ENCODE measurements at regions not wholly inside any gene's neighbourhood (a gene's known extent, or its start where the extent isn't known, plus 50 kb on each side); places are given as distances from the start of the nearest gene placed in this dataset.

DNA sequence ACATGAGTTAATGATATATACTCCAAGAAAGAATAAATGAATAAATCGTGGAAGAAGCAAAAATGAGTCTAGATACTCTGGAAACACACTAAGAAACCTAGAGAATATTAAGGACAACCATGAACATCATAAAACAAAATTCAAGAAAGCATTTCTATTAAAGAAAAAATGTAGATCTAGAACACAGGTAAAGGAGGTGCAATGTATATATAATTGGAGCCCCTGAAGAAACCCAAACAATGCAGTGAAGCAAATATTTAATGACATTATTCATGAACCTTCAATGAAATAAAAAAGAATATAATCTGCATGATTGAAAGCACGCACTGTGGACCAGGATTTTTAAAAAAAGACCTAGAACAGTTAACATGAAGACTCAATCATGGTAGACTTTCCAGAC, 150.1 kb downstream of the ATPSCKMT start:
- no peaks in the 10 kb centered on the region; the same call in none of the 2 replicates for H3K9me3 ChIP-seq (ENCODE audit: control insufficient read depth, insufficient read depth, low read depth, low read length)
- no peaks in the 10 kb centered on the region for H3K36me3 ChIP-seq (ENCODE audit: control insufficient read depth in 2 of 2, insufficient read depth in 1 of 2, low read length in 2 of 2)
- ChIA-PET POLR2A (no interaction called here), CTCF (interaction anchor here (1.0 kb wide), 1 partner anchor 8 kb away, joined by 3 read pairs; no protein-coding TSS in a partner anchor)
- TF ChIP-seq ZNF146 (tag by site-specific recombination; IDR thresholded peaks at IDR 0.05): no peak
- peak; percentile 53 for TF ChIP-seq ZNF510 (tag by site-specific recombination; IDR thresholded peaks at IDR 0.05; ENCODE audit: insufficient replicate concordance)
- no peak for TF ChIP-seq ZNF837 (tag by site-specific recombination; IDR thresholded peaks at IDR 0.05)
- TF ChIP-seq ZSCAN23 (tag by site-specific recombination; IDR thresholded peaks at IDR 0.05): no peak
- no peak for TF ChIP-seq ZNF169 (tag by site-specific recombination; IDR thresholded peaks at IDR 0.05)
- no peak for TF ChIP-seq ZNF830 (tag by site-specific recombination; IDR thresholded peaks at IDR 0.05; ENCODE audit: low read depth)
- TF ChIP-seq ZNF133 (tag by site-specific recombination; IDR thresholded peaks at IDR 0.05): peak; percentile 87
- TF ChIP-seq, protein P1, sequence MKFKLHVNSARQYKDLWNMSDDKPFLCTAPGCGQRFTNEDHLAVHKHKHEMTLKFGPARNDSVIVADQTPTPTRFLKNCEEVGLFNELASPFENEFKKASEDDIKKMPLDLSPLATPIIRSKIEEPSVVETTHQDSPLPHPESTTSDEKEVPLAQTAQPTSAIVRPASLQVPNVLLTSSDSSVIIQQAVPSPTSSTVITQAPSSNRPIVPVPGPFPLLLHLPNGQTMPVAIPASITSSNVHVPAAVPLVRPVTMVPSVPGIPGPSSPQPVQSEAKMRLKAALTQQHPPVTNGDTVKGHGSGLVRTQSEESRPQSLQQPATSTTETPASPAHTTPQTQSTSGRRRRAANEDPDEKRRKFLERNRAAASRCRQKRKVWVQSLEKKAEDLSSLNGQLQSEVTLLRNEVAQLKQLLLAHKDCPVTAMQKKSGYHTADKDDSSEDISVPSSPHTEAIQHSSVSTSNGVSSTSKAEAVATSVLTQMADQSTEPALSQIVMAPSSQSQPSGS (tag by site-specific recombination; IDR thresholded peaks at IDR 0.05; ENCODE audit: low read depth): 0 out of 2 replicates have a peak, but pooled peaks have one; percentile 29
- TF ChIP-seq OVOL3 (tag by site-specific recombination; IDR thresholded peaks at IDR 0.05): no peak
- no peak for TF ChIP-seq ZNF785 (tag by site-specific recombination; IDR thresholded peaks at IDR 0.05)
- H3K4me3 ChIP-seq (ENCODE audit: low read depth, low read length): no peak overlapping the region
- H3K4me1 ChIP-seq (ENCODE audit: control insufficient read depth, insufficient read depth, low read length): no peaks in the 10 kb centered on the region
- no peak overlapping the region for H3K27ac ChIP-seq (ENCODE audit: extremely low read depth, low read depth, low read length)

DNA sequence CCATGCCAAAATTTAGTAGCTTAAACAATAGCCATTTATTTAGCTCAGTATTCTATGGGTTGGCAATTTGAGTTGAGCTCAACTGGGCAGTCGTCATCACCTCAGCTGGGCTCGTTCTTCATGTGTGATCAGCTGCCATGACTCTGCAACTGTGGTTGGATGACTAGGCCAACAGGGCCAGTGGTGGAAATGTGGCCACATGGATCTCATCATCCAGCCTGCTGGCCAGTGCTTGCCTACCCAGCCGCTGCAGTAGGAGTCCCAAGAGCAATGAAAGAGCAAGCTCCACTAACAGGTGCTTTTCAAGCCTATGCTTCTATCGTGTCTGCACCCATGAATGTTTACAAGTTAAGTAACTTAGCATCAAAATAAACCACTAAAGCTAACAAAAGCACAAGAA, 158.0 kb downstream of the ATPSCKMT start:
- H3K9me3 ChIP-seq (ENCODE audit: control insufficient read depth, insufficient read depth, low read depth, low read length): no peaks in the 10 kb centered on the region; the same call in 1 of the 2 replicates
- no peaks in the 10 kb centered on the region for H3K4me1 ChIP-seq (ENCODE audit: control insufficient read depth, insufficient read depth, low read length)
- no peak overlapping the region for H3K4me3 ChIP-seq (ENCODE audit: low read depth, low read length)
- no peak for TF ChIP-seq ZNF596 (tag by site-specific recombination; IDR thresholded peaks at IDR 0.05)
- TF ChIP-seq, protein P2, sequence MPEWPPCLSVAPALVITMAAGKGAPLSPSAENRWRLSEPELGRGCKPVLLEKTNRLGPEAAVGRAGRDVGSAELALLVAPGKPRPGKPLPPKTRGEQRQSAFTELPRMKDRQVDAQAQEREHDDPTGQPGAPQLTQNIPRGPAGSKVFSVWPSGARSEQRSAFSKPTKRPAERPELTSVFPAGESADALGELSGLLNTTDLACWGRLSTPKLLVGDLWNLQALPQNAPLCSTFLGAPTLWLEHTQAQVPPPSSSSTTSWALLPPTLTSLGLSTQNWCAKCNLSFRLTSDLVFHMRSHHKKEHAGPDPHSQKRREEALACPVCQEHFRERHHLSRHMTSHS (tag by site-specific recombination; IDR thresholded peaks at IDR 0.05): no peak
- TF ChIP-seq GFI1B (tag by site-specific recombination; IDR thresholded peaks at IDR 0.05): no peak
- TF ChIP-seq ZNF292 (tag by site-specific recombination; IDR thresholded peaks at IDR 0.05; ENCODE audit: borderline replicate concordance, low read depth): no peak
- H3K36me3 ChIP-seq (ENCODE audit: control insufficient read depth in 2 of 2, insufficient read depth in 1 of 2, low read length in 2 of 2): no peaks in the 10 kb centered on the region
- H3K27ac ChIP-seq (ENCODE audit: extremely low read depth, low read depth, low read length): no peak overlapping the region
- ChIA-PET POLR2A (no interaction called here), CTCF (interaction anchor here (0.7 kb wide), 1 partner anchor 484 kb away, joined by 4 read pairs; no protein-coding TSS in a partner anchor)

DNA sequence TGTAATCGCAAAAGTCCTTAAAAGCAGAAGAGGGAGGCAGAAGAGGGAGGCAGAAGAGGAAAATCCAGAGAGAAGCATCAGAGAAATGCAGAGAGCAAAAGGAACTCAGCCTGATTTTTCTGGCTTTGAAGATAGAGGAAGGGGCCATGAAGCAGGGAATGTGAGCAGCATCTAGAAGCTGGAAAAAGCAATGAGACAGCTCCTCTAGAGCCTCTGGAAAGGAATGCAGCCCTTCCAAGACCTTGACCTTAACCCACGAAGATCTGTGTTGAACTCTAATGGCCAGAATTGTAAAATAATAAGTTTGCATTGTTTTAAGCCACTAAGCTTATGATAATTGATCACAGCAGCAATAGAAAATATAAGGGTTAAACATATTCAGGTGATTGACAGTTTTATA, 159.6 kb downstream of the ATPSCKMT start:
- Histone ChIP-seq H3K4me3 (ENCODE audit: low read depth, low read length) (no peak overlapping the region), H3K36me3 (ENCODE audit: control insufficient read depth in 2 of 2, insufficient read depth in 1 of 2, low read length in 2 of 2) (no peaks in the 10 kb centered on the region), H3K4me1 (ENCODE audit: control insufficient read depth, insufficient read depth, low read length) (no peaks in the 10 kb centered on the region), H3K9me3 (ENCODE audit: control insufficient read depth, insufficient read depth, low read depth, low read length) (no peaks in the 10 kb centered on the region; the same call in 1 of the 2 replicates), H3K27ac (ENCODE audit: extremely low read depth, low read depth, low read length) (no peak overlapping the region)
- POLR2A ChIA-PET: no interaction called here
- CTCF ChIA-PET: interaction anchor here (0.7 kb wide), 1 partner anchor 526 kb away, joined by 3 read pairs; no protein-coding TSS in a partner anchor
- TF ChIP-seq SALL2 (tag by site-specific recombination; IDR thresholded peaks at IDR 0.05; ENCODE audit: borderline replicate concordance) (no peak), ZNF548 (tag by site-specific recombination; IDR thresholded peaks at IDR 0.05) (no peak)

DNA sequence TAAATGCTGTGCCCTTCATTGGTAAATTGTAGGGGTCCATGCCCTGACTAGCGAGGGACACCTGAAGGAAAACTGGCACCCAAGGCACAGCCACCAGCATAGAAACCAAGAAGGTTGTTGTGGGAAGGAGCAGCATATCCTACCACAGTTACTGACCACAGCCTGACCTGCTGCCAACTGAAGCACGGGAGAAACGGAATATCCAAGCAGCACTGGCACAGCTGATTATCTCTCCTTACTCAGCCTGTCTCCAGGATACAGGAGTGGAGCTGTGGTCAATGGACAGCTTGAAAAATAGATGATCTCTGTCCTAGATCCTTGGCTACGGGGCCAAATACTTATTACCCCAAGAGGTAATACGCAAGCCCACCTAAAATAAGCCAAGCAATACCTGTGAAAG, 164.5 kb downstream of the ATPSCKMT start:
- Histone ChIP-seq H3K9me3 (ENCODE audit: control insufficient read depth, insufficient read depth, low read depth, low read length) (no peaks in the 10 kb centered on the region; the same call in 1 of the 2 replicates), H3K27ac (ENCODE audit: extremely low read depth, low read depth, low read length) (no peak overlapping the region), H3K4me1 (ENCODE audit: control insufficient read depth, insufficient read depth, low read length) (no peaks in the 10 kb centered on the region), H3K36me3 (ENCODE audit: control insufficient read depth in 2 of 2, insufficient read depth in 1 of 2, low read length in 2 of 2) (no peaks in the 10 kb centered on the region), H3K4me3 (ENCODE audit: low read depth, low read length) (no peak overlapping the region)
- ChIA-PET POLR2A (no interaction called here), CTCF (no interaction called here)
- TF ChIP-seq ZNF175 (tag by site-specific recombination; IDR thresholded peaks at IDR 0.05): no peak
- no peak for TF ChIP-seq ZNF792 (tag by site-specific recombination; IDR thresholded peaks at IDR 0.05)
- no peak for TF ChIP-seq GFI1B (tag by site-specific recombination; IDR thresholded peaks at IDR 0.05)
- TF ChIP-seq, protein P3, sequence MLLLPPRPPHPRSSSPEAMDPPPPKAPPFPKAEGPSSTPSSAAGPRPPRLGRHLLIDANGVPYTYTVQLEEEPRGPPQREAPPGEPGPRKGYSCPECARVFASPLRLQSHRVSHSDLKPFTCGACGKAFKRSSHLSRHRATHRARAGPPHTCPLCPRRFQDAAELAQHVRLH (tag by site-specific recombination; IDR thresholded peaks at IDR 0.05): no peak
- TF ChIP-seq, protein P4, sequence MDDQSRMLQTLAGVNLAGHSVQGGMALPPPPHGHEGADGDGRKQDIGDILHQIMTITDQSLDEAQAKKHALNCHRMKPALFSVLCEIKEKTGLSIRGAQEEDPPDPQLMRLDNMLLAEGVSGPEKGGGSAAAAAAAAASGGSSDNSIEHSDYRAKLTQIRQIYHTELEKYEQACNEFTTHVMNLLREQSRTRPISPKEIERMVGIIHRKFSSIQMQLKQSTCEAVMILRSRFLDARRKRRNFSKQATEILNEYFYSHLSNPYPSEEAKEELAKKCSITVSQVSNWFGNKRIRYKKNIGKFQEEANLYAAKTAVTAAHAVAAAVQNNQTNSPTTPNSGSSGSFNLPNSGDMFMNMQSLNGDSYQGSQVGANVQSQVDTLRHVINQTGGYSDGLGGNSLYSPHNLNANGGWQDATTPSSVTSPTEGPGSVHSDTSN (CRISPR knock-in tag; IDR thresholded peaks at IDR 0.05): no peak
- no peak for TF ChIP-seq ZNF585B (tag by site-specific recombination; IDR thresholded peaks at IDR 0.05)
- TF ChIP-seq ZIC2 (tag by site-specific recombination; IDR thresholded peaks at IDR 0.05): no peak

Data from HEK293 (cell line).